Osteoblast (primary cell): ENCODE measurements at regions not wholly inside any gene's neighbourhood (a gene's known extent, or its start where the extent isn't known, plus 50 kb on each side); places are given as distances from the start of the nearest gene placed in this dataset.
A peak's percentile ranks its signal among the peaks of the same experiment; 100 is the strongest.

Experiments used
- DNase-seq: peaks from one replicate; pipeline ENCODE4 v3.0.0; 2011; ENCODE audit warnings: low spot score, mixed read lengths; ENCODE audit not compliant: insufficient read length; ENCODE audit errors: missing footprints
- H2AFZ ChIP-seq: 2 replicates; pipeline ENCODE4 v1.6.0; 2011; ENCODE audit warnings: mild to moderate bottlenecking, low read length
- H3K27ac ChIP-seq: 2 replicates; pipeline ENCODE4 v1.5.1; 2011; ENCODE audit warnings: mild to moderate bottlenecking, low read depth, low read length, moderate library complexity
- H3K27me3 ChIP-seq: 2 replicates; pipeline ENCODE4 v1.6.0; 2012; ENCODE audit warnings: mild to moderate bottlenecking, control low read depth, inconsistent platforms, low read length, moderate library complexity; ENCODE audit not compliant: insufficient read depth
- H3K36me3 ChIP-seq: 2 replicates; pipeline ENCODE4 v1.5.1; 2011; ENCODE audit warnings: mild to moderate bottlenecking, low read length, control low read depth, moderate library complexity; ENCODE audit not compliant: insufficient read depth
- H3K4me1 ChIP-seq: 2 replicates; pipeline ENCODE4 v1.5.1; 2011; ENCODE audit warnings: mild to moderate bottlenecking, low read length, control low read depth, moderate library complexity; ENCODE audit not compliant: insufficient read depth
- H3K4me2 ChIP-seq: 2 replicates; pipeline ENCODE4 v1.6.0; 2011; ENCODE audit warnings: mild to moderate bottlenecking, low read length; ENCODE audit not compliant: insufficient read depth
- H3K4me3 ChIP-seq: fragments of 200-600 bp; sonication (generic); 3 replicates; pipeline ENCODE4 v1.5.1; 2012; ENCODE audit warnings: mild to moderate bottlenecking, low read length, inconsistent platforms; ENCODE audit not compliant: insufficient read depth
- H3K79me2 ChIP-seq: 2 replicates; pipeline ENCODE4 v1.6.0; 2012; ENCODE audit warnings: mild to moderate bottlenecking, low read length, control low read depth, inconsistent platforms; ENCODE audit not compliant: insufficient read depth
- H3K9me3 ChIP-seq: 2 replicates; pipeline ENCODE4 v1.5.1; 2011; ENCODE audit warnings: low read depth, low read length, control low read depth
- H4K20me1 ChIP-seq: 2 replicates; pipeline ENCODE4 v1.6.0; 2012; ENCODE audit warnings: mild to moderate bottlenecking, low read length, control low read depth; ENCODE audit not compliant: insufficient read depth
- TF ChIP-seq, protein P1 (sequence below): IDR thresholded peaks from 2 replicates; pipeline ENCODE4 v1.5.1; 2011; ENCODE audit warnings: mild to moderate bottlenecking, low read depth, low read length, moderate library complexity; ENCODE audit errors: extremely low read depth

DNA sequence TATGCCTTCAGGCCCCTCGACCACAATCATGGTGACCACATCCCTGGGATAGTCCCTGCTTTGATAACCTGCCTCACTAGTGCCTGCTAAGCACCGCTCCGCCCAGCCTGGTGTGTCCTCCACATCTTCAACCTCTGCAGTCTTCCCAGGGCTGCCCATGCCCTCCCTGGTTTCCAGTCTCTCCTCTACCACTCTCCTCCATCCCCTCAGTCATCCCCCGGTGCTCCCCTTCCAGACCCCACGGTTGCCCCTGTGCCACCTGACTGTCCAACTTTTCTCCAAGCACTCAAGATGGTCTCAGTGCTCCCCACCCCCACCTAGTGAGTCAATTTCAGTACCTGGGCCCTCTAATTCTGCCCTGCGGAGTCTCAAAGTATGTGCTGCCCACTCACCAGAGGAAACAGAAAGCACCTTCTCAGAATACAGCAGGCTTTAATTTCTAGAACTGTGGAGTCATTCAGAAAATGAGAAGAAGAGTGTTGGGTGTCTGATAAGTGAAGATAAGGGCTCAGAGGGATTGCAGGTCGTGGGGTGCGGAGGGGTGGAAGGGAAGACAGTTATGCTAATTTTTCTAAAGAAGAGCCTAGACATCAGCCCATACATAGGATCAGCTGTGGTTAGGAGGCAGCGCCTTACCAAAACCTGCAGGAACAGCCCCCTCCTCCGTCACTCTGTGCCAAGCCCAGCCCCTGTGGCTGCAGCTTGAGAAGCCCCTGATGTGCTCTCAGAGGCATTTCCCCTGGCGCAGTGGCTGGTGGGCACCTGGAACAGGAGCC lies 53.6 kb upstream of the CAB39 start:
- no peak overlapping the region for H3K4me3 ChIP-seq
- TF ChIP-seq, protein P1, sequence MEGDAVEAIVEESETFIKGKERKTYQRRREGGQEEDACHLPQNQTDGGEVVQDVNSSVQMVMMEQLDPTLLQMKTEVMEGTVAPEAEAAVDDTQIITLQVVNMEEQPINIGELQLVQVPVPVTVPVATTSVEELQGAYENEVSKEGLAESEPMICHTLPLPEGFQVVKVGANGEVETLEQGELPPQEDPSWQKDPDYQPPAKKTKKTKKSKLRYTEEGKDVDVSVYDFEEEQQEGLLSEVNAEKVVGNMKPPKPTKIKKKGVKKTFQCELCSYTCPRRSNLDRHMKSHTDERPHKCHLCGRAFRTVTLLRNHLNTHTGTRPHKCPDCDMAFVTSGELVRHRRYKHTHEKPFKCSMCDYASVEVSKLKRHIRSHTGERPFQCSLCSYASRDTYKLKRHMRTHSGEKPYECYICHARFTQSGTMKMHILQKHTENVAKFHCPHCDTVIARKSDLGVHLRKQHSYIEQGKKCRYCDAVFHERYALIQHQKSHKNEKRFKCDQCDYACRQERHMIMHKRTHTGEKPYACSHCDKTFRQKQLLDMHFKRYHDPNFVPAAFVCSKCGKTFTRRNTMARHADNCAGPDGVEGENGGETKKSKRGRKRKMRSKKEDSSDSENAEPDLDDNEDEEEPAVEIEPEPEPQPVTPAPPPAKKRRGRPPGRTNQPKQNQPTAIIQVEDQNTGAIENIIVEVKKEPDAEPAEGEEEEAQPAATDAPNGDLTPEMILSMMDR: no peak
- H3K9me3 ChIP-seq: no peaks in the 10 kb centered on the region
- H3K27me3 ChIP-seq: no peaks in the 10 kb centered on the region
- peak; percentile 11 for DNase-seq
- no peaks in the 10 kb centered on the region for H3K36me3 ChIP-seq
- H4K20me1 ChIP-seq: no peaks in the 10 kb centered on the region
- no peaks in the 10 kb centered on the region for H3K4me1 ChIP-seq
- H3K4me2 ChIP-seq: no peak overlapping the region
- H2AFZ ChIP-seq: no peak overlapping the region
- no peak overlapping the region for H3K27ac ChIP-seq
- H3K79me2 ChIP-seq: no peaks in the 10 kb centered on the region

DNA sequence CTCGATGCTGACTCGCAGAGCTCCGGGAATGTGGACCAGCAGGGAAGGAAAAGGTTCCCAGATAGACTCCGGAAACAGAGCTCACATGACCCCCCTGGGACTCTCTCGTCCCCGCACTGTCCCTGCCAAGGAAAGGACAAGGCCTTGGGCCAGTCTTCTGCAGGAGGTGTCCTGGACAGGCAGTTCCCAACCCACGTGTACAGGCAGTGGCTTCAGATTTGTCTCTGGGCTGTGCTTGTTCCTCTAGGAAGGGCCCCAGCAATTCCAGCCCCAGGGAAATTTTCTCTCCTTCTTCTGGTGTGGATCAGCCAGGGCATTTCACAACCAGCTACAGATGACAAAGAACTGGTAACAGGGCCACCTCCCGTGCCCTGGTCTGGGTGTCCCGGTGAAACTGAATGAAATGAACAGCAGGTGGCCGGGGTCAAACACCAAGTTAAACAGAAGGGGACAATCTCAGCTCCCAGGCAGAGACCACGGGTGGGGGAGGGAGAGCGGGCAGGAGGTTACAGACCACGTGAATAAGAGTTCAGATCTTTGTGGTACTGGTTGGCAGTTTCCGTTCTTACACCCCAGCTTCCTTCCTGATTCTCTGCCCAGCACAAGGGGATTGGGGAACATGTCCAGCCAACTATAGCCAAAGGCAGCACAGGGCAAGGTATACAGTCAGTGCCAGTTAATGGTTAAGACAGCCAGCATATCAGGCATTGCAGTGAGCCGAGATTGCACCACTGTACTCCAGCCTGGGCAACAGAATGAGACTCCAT lies 52.2 kb upstream of the CAB39 start:
- Histone ChIP-seq H2AFZ (peak overlapping the region; percentile 70), H3K4me2 (no peak overlapping the region), H3K4me3 (no peak overlapping the region), H4K20me1 (no peaks in the 10 kb centered on the region), H3K9me3 (no peaks in the 10 kb centered on the region), H3K36me3 (no peaks in the 10 kb centered on the region), H3K27ac (no peak overlapping the region), H3K79me2 (no peaks in the 10 kb centered on the region), H3K27me3 (no peaks in the 10 kb centered on the region), H3K4me1 (no peaks in the 10 kb centered on the region)
- DNase-seq: no peak
- TF ChIP-seq, protein P1: no peak

DNA sequence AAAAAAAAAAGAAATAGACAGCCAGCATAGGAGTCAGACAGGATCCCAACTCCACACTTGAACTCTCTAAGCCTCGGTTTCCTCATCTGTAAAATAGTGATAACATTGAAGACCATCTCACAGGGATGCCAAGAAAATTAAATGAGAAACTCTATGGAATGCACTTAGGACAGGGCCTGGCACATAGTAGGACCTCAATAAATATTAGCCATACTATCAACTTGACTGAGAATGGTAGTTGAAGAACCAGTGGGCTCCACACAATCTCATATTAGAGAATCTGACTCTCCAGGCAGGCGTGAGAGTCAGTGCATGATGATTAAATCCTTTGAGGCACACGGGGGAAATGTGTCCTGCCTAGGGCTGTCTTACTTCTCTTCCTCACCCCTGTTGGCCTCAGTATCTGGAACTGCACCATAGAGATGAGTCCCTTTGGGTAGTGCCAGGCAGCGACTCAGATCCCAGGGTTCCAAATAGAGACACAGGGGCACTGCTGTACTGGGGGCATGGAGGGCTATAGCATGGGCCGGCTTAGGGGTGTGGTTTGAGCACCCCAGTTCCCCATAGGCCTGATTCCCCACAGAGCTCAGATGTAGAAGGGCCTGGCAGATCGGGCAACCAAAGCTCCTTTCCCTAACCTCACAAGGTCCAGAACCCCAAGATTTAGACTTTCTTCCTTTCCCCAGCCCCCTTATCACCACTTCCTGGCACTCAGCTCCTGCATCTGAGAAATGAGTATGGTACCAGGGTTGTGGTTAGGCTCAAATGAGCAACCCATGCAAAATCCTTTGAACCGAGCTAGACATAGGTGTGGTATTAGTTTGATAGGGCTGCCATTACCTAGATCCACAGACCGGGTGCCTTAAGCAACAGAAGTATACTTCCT lies 51.3 kb upstream of the CAB39 start:
- Histone ChIP-seq H3K27me3 (no peaks in the 10 kb centered on the region), H4K20me1 (no peaks in the 10 kb centered on the region), H3K27ac (no peak overlapping the region), H3K4me3 (no peak overlapping the region), H3K4me1 (no peaks in the 10 kb centered on the region), H3K79me2 (no peaks in the 10 kb centered on the region), H3K9me3 (no peaks in the 10 kb centered on the region), H3K4me2 (no peak overlapping the region), H2AFZ (no peak overlapping the region), H3K36me3 (no peaks in the 10 kb centered on the region)
- TF ChIP-seq, protein P1: no peak
- DNase-seq: no peak
